A673 (cell line): ENCODE measurements at regions not wholly inside any gene's neighbourhood (a gene's known extent, or its start where the extent isn't known, plus 50 kb on each side); places are given as distances from the start of the nearest gene placed in this dataset.

Experiments
- BruUV-seq: library from RNA; stranded (reverse); fragments of 400-500 nt; replicated peaks from 2 replicates; lab custom pipeline; 2021; lab: Mats Ljungman, UMichigan
- CTCF ChIA-PET: fragments of 300-600 bp; sonication (Branson Sonifier 250); formaldehyde crosslinking; loops from one replicate; lab custom pipeline; 2022; ENCODE audit warnings: antibody characterized with exemption; lab: Charles Lee
- POLR2A ChIA-PET: fragments of 300-600 bp; sonication (Branson Sonifier 250); formaldehyde crosslinking; loops from one replicate; lab custom pipeline; 2022; ENCODE audit warnings: antibody characterized with exemption; ENCODE audit not compliant: low non-redundant PET; lab: Charles Lee
- DNase-seq: peaks from one replicate; pipeline ENCODE4 v3.0.0-alpha.2; 2015; ENCODE audit warnings: low spot score
- H3K27ac ChIP-seq: fragments of 200-600 bp; sonication (generic); 2 replicates; pipeline ENCODE4 v1.5.1; 2016; ENCODE audit warnings: mixed run types, low read depth, mild to moderate bottlenecking, mixed read lengths, antibody characterized with exemption, low read length; ENCODE audit not compliant: poor library complexity, severe bottlenecking
- H3K27me3 ChIP-seq: fragments of 200-600 bp; sonication (generic); replicated peaks from 2 replicates; pipeline ENCODE4 v1.6.1; 2017; ENCODE audit warnings: mixed run types, low read depth, mild to moderate bottlenecking, mixed read lengths, antibody characterized with exemption, low read length; ENCODE audit not compliant: insufficient read depth, poor library complexity
- H3K36me3 ChIP-seq: fragments of 200-600 bp; sonication (generic); 2 replicates; pipeline ENCODE4 v1.6.1; 2016; ENCODE audit warnings: mixed run types, mild to moderate bottlenecking, mixed read lengths, antibody characterized with exemption, low read length; ENCODE audit not compliant: insufficient read depth, poor library complexity, severe bottlenecking
- H3K4me1 ChIP-seq: fragments of 200-600 bp; sonication (generic); 2 replicates; pipeline ENCODE4 v1.6.1; 2017; ENCODE audit warnings: mixed run types, mild to moderate bottlenecking, mixed read lengths, antibody characterized with exemption, low read length; ENCODE audit not compliant: insufficient read depth, poor library complexity, severe bottlenecking
- H3K4me3 ChIP-seq: fragments of 200-600 bp; sonication (generic); 2 replicates; pipeline ENCODE4 v1.5.1; 2016; ENCODE audit warnings: low read depth, mixed run types, mild to moderate bottlenecking, mixed read lengths, low read length; ENCODE audit not compliant: poor library complexity, severe bottlenecking
- H3K9me3 ChIP-seq: fragments of 200-600 bp; sonication (generic); 2 replicates; pipeline ENCODE4 v1.6.1; 2016; ENCODE audit warnings: mixed run types, low read depth, mild to moderate bottlenecking, mixed read lengths, antibody characterized with exemption, low read length; ENCODE audit not compliant: poor library complexity, severe bottlenecking
- CTCF ChIP-seq: fragments of 300-800, 200-600 bp; sonication (generic); conservative IDR thresholded peaks from 2 replicates; pipeline ENCODE4 v1.5.1; 2017; ENCODE audit warnings: low read depth, mild to moderate bottlenecking, antibody characterized with exemption, low read length, moderate library complexity, mixed read lengths
- EZH2 ChIP-seq: fragments of 200-600 bp; sonication (generic); IDR thresholded peaks from 2 replicates; pipeline ENCODE4 v1.6.1; 2017; ENCODE audit warnings: borderline replicate concordance, low read depth, mild to moderate bottlenecking, mixed read lengths, antibody characterized with exemption, low read length; ENCODE audit not compliant: poor library complexity, severe bottlenecking
- intact Hi-C: fragments of 100-400 bp; cut with micrococcal nuclease; formaldehyde crosslinking; loops from one replicate; pipeline ENCODE4 v1.10.0; 2022; ENCODE audit not compliant: unreplicated experiment

- no TSS peak for BruUV-seq
- Histone ChIP-seq H3K9me3 (no peaks in the 10 kb centered on the region), H3K27me3 (no peaks in the 10 kb centered on the region), H3K27ac (no peak overlapping the region), H3K4me3 (no peak overlapping the region), H3K36me3 (no peaks in the 10 kb centered on the region), H3K4me1 (no peaks in the 10 kb centered on the region)
- no peak for TF ChIP-seq CTCF
- TF ChIP-seq EZH2, result no peak
- ChIA-PET POLR2A (no interaction called here), CTCF (no interaction called here)
- intact Hi-C loops, result no loop called here
- DNase-seq, result no peak
These were observed 498.5 kb upstream of the NOX3 start for GRCh38 chr6:155954149-155954548.

- ChIA-PET POLR2A (no interaction called here), CTCF (no interaction called here)
- no peak for TF ChIP-seq EZH2
- TF ChIP-seq CTCF, result no peak
- intact Hi-C loops, result no loop called here
- Histone ChIP-seq H3K9me3 (no peaks in the 10 kb centered on the region), H3K36me3 (no peaks in the 10 kb centered on the region), H3K27me3 (no peaks in the 10 kb centered on the region), H3K27ac (no peak overlapping the region), H3K4me1 (no peaks in the 10 kb centered on the region), H3K4me3 (no peak overlapping the region)
- no peak for DNase-seq
- BruUV-seq, result no TSS peak
These were observed 493.6 kb upstream of the NOX3 start for GRCh38 chr6:155949256-155949655.

- TF ChIP-seq CTCF (no peak), EZH2 (no peak)
- BruUV-seq, result no TSS peak
- Histone ChIP-seq H3K4me3 (no peak overlapping the region), H3K36me3 (no peaks in the 10 kb centered on the region), H3K9me3 (no peaks in the 10 kb centered on the region), H3K27ac (no peak overlapping the region), H3K27me3 (no peaks in the 10 kb centered on the region), H3K4me1 (no peaks in the 10 kb centered on the region)
- DNase-seq, result no peak
- POLR2A ChIA-PET, result no interaction called here
- CTCF ChIA-PET, result no interaction called here
- intact Hi-C loops, result no loop called here
These were observed 491.2 kb upstream of the NOX3 start for GRCh38 chr6:155946860-155947259.
